NCI-H146 (cell line): ENCODE measurements at regions not wholly inside any gene's neighbourhood (a gene's known extent, or its start where the extent isn't known, plus 50 kb on each side); places are given as distances from the start of the nearest gene placed in this dataset.
"Not testable (repeated sequence)": the region's sequence is repeated elsewhere in the genome, so short reads cannot be mapped to it uniquely, and the experiment has no call there.

Experiments
- DNase-seq: peaks from one replicate; lab custom pipeline; 2025; lab: John Stamatoyannopoulos, UW

- no peak for DNase-seq
Observed at GRCh38 chr14:58730792-58731464, 93.2 kb downstream of the DACT1 start.

GRCh38 chr14:58731465-58732293 is 93.9 kb downstream of the DACT1 start:
- no peak for DNase-seq

GRCh38 chr14:58732387-58732786 is 94.6 kb downstream of the DACT1 start:
- no peak for DNase-seq

- DNase-seq = no peak
Observed at GRCh38 chr14:58733451-58734208, 95.9 kb downstream of the DACT1 start.

- DNase-seq = no peak
Observed at GRCh38 chr14:58735596-58735995, 97.8 kb downstream of the DACT1 start.

- no peak for DNase-seq
Observed at GRCh38 chr14:58736606-58737005, 98.8 kb downstream of the DACT1 start.

GRCh38 chr14:58737511-58737910 is 99.7 kb downstream of the DACT1 start:
- no peak for DNase-seq

- peak; percentile 46 for DNase-seq
Observed at GRCh38 chr14:58738189-58738836, 100.6 kb downstream of the DACT1 start.

GRCh38 chr14:58738876-58739275 is 101.1 kb downstream of the DACT1 start:
- DNase-seq = no peak

GRCh38 chr14:58739674-58740073 is 101.9 kb downstream of the DACT1 start:
- DNase-seq = peak; percentile 22

GRCh38 chr14:58740379-58740935 is 102.7 kb downstream of the DACT1 start:
- no peak for DNase-seq

- no peak for DNase-seq
Observed at GRCh38 chr14:58744801-58745394, 107.1 kb downstream of the DACT1 start.

GRCh38 chr14:58746261-58746660 is 108.5 kb downstream of the DACT1 start:
- DNase-seq = no peak

GRCh38 chr14:58746701-58747100 is 108.9 kb downstream of the DACT1 start:
- DNase-seq = no peak

GRCh38 chr14:58747181-58747580 is 109.4 kb downstream of the DACT1 start:
- no peak for DNase-seq

GRCh38 chr14:58748251-58748650 is 110.5 kb downstream of the DACT1 start:
- not testable (repeated sequence) for DNase-seq

- DNase-seq = peak; percentile 24
Observed at GRCh38 chr14:58749066-58749669, 111.4 kb downstream of the DACT1 start.

GRCh38 chr14:58750321-58751269 is 112.8 kb downstream of the DACT1 start:
- no peak for DNase-seq

GRCh38 chr14:58751788-58752187 is 114.0 kb downstream of the DACT1 start:
- no peak for DNase-seq

GRCh38 chr14:58752289-58752688 is 114.5 kb downstream of the DACT1 start:
- DNase-seq = no peak
